OCI-LY3 (cell line): ENCODE measurements at regions not wholly inside any gene's neighbourhood (a gene's known extent, or its start where the extent isn't known, plus 50 kb on each side); places are given as distances from the start of the nearest gene placed in this dataset.

Experiments used
- H2AFZ ChIP-seq: fragments of 200-600, 300-600 bp; shearing (Covaris generic); 2 replicates; pipeline ENCODE4 v1.6.0; 2014; ENCODE audit warnings: antibody characterized with exemption, low read depth, low read length
- H3K27ac ChIP-seq: fragments of 200-600, 300-600 bp; sonication (generic); 2 replicates; pipeline ENCODE4 v1.5.1; 2014; ENCODE audit warnings: mild to moderate bottlenecking, low read length, moderate library complexity, mixed read lengths
- H3K27me3 ChIP-seq: fragments of 200-600, 300-600 bp; sonication (generic); 2 replicates; pipeline ENCODE4 v1.6.1; 2014; ENCODE audit warnings: low read depth, low read length, mixed read lengths
- H3K36me3 ChIP-seq: fragments of 200-600, 300-600 bp; sonication (generic); replicated peaks from 2 replicates; pipeline ENCODE3; 2014; ENCODE audit warnings: low read depth, low read length, mixed read lengths
- H3K4me1 ChIP-seq: fragments of 300-600, 200-600 bp; sonication (generic); 2 replicates; pipeline ENCODE4 v1.6.1; 2014; ENCODE audit warnings: low read length, mixed read lengths
- H3K4me2 ChIP-seq: fragments of 200-600, 300-600 bp; sonication (generic); 2 replicates; pipeline ENCODE4 v1.6.1; 2014; ENCODE audit warnings: low read length, mixed read lengths
- H3K4me3 ChIP-seq: fragments of 300-600, 200-600 bp; sonication (generic); 2 replicates; pipeline ENCODE4 v1.5.1; 2014; ENCODE audit warnings: antibody characterized with exemption, mild to moderate bottlenecking, low read length, moderate library complexity
- H3K79me2 ChIP-seq: fragments of 300-600, 200-600 bp; shearing (Covaris generic); 2 replicates; pipeline ENCODE4 v1.6.1; 2014; ENCODE audit warnings: mild to moderate bottlenecking, low read length, mixed read lengths
- H3K9ac ChIP-seq: fragments of 300-600, 200-600 bp; shearing (Covaris generic); 2 replicates; pipeline ENCODE4 v1.6.0; 2014; ENCODE audit warnings: mild to moderate bottlenecking, low read length, moderate library complexity
- H3K9me3 ChIP-seq: fragments of 200-600, 300-600 bp; shearing (Covaris generic); 2 replicates; pipeline ENCODE4 v1.6.1; 2014; ENCODE audit warnings: low read length, mixed read lengths; ENCODE audit not compliant: insufficient read depth
- H4K20me1 ChIP-seq: fragments of 200-600, 300-600 bp; sonication (generic); 2 replicates; pipeline ENCODE4 v1.6.1; 2016; ENCODE audit warnings: low read length, mixed read lengths; ENCODE audit not compliant: insufficient read depth
- EZH2phosphoT487 ChIP-seq: fragments of 200-600 bp; shearing (Covaris generic); IDR thresholded peaks from 2 replicates; pipeline ENCODE4 v1.6.1; 2018; ENCODE audit warnings: antibody characterized with exemption, mixed run types, low read depth
- TF ChIP-seq, protein P1 (sequence below): fragments of 200-600, 300-600 bp; sonication (generic); IDR thresholded peaks from 2 replicates; pipeline ENCODE4 v1.5.1; 2014; ENCODE audit warnings: antibody characterized with exemption, low read length, low read depth

DNA sequence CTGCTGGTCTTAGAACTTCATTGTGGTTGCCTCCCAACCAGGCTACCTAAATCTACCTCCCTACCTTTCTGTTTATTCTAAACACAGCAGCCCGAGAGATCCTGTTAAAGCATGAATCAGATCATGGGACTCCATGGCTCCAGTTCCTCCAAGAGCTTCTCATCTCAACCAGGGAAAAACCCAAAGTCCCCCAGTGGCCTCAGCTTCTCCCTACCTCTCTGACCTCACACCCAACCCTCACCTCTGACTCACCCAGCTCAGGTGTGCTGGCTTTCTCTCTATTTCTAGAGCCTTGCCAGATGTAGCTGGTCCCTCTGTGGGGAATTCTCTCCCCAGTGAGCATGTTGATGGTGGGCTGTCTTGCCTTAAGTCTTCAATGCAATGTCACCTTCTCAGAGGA lies 93.8 kb upstream of the COPS8 start:
- no peak for TF ChIP-seq EZH2phosphoT487
- TF ChIP-seq, protein P1, sequence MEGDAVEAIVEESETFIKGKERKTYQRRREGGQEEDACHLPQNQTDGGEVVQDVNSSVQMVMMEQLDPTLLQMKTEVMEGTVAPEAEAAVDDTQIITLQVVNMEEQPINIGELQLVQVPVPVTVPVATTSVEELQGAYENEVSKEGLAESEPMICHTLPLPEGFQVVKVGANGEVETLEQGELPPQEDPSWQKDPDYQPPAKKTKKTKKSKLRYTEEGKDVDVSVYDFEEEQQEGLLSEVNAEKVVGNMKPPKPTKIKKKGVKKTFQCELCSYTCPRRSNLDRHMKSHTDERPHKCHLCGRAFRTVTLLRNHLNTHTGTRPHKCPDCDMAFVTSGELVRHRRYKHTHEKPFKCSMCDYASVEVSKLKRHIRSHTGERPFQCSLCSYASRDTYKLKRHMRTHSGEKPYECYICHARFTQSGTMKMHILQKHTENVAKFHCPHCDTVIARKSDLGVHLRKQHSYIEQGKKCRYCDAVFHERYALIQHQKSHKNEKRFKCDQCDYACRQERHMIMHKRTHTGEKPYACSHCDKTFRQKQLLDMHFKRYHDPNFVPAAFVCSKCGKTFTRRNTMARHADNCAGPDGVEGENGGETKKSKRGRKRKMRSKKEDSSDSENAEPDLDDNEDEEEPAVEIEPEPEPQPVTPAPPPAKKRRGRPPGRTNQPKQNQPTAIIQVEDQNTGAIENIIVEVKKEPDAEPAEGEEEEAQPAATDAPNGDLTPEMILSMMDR, result no peak
- no peaks in the 10 kb centered on the region for H3K4me1 ChIP-seq
- H3K36me3 ChIP-seq, result no peaks in the 10 kb centered on the region
- H3K27ac ChIP-seq, result no peak overlapping the region
- no peak overlapping the region for H3K4me2 ChIP-seq
- H3K79me2 ChIP-seq, result no peaks in the 10 kb centered on the region
- H3K9me3 ChIP-seq, result no peaks in the 10 kb centered on the region
- H3K4me3 ChIP-seq, result no peak overlapping the region
- H3K27me3 ChIP-seq, result 0 out of 2 replicates have a peak, but pooled peaks cover 7% of the 10 kb centered on the region
- H3K9ac ChIP-seq, result no peak overlapping the region
- H4K20me1 ChIP-seq, result no peaks in the 10 kb centered on the region
- H2AFZ ChIP-seq, result no peak overlapping the region

DNA sequence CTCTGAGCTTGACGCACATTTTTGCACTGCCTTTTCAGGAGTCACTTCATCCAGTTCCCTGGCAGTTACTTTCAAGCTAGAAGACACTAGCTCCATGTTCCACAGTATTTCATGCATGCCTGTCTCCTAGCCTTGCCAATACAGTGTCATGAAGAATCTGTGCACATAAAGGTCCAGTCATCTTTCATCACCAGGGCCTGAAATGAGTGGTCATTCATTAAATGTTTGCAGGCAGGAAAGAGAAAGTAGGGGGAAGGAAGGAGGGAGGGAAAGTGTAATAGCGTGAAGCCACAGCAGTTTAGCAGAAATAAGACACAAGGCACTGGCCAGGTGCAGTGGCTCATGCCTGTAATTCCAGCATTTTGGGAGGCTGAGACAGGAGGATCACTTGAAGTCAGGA lies 92.4 kb upstream of the COPS8 start:
- no peaks in the 10 kb centered on the region for H3K9me3 ChIP-seq
- no peaks in the 10 kb centered on the region for H3K4me1 ChIP-seq
- no peaks in the 10 kb centered on the region for H4K20me1 ChIP-seq
- H3K4me3 ChIP-seq, result no peak overlapping the region
- H3K9ac ChIP-seq, result no peak overlapping the region
- no peak overlapping the region for H2AFZ ChIP-seq
- H3K27me3 ChIP-seq, result 0 out of 2 replicates have a peak, but pooled peaks cover 7% of the 10 kb centered on the region
- no peaks in the 10 kb centered on the region for H3K36me3 ChIP-seq
- no peak overlapping the region for H3K27ac ChIP-seq
- no peaks in the 10 kb centered on the region for H3K79me2 ChIP-seq
- H3K4me2 ChIP-seq, result no peak overlapping the region
- no peak for TF ChIP-seq EZH2phosphoT487
- TF ChIP-seq, protein P1, result no peak

DNA sequence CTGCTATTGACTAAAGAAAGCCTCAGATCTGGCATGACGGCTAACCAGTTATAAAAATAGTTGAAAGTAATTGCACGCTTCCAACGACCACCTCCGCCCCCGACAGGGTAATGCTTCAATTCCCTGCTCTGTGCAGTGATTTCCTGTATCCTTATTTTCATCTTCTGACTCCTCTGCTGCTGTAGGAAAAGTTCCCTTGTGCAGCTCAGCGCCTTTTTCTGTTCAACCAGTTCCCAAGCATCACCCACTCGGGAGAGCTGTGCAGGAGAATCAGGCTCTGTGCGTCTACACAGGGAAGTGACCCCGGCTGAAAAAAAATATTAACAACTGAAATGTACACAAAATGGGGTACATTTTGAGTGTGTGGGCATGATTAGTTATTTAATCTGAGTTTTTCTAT lies 91.3 kb upstream of the COPS8 start:
- Histone ChIP-seq H3K79me2 (no peaks in the 10 kb centered on the region), H4K20me1 (no peaks in the 10 kb centered on the region), H3K9ac (no peak overlapping the region), H3K9me3 (no peaks in the 10 kb centered on the region), H3K4me3 (no peak overlapping the region), H3K27ac (no peak overlapping the region), H3K27me3 (0 out of 2 replicates have a peak, but pooled peaks cover 7% of the 10 kb centered on the region), H3K36me3 (no peaks in the 10 kb centered on the region), H3K4me2 (no peak overlapping the region), H2AFZ (no peak overlapping the region), H3K4me1 (no peaks in the 10 kb centered on the region)
- TF ChIP-seq EZH2phosphoT487, result no peak
- TF ChIP-seq, protein P1, result no peak

DNA sequence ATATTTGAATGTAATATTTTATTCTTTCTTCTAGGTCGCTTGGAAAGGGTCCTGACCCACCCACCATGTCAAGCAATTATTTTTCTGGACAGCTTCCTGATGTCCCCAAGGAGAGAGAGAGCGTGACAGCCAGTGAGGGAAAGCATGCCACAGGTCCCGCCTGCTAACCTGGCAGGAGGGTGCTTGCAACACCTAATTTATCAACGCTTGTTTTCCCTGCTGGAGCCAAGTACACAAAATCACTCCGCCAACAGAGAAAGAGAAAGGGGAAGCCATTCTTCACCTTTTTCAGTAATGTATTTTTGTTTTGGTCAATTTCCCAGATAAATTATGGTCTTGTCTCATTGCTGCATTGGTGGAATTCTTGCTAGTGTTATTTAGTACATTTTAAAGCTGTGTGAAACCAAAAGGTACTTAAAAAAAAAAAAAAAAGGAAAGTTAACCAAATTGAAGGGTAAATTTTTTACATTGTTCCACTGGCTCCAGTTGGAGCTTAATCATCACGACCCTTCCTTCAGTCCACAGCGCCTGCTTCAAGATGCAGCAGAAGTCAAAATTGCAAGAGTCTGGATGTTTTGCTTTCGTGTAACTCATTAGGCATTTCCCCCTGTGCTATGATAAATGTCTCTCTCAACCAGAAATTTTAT lies 88.5 kb upstream of the COPS8 start:
- no peaks in the 10 kb centered on the region for H3K36me3 ChIP-seq
- no peaks in the 10 kb centered on the region for H4K20me1 ChIP-seq
- H3K4me3 ChIP-seq, result no peak overlapping the region
- no peak overlapping the region for H3K9ac ChIP-seq
- H3K4me1 ChIP-seq, result no peaks in the 10 kb centered on the region
- no peak for TF ChIP-seq EZH2phosphoT487
- TF ChIP-seq, protein P1, result no peak
- H2AFZ ChIP-seq, result no peak overlapping the region
- H3K4me2 ChIP-seq, result no peak overlapping the region
- no peak overlapping the region for H3K27ac ChIP-seq
- H3K79me2 ChIP-seq, result no peaks in the 10 kb centered on the region
- H3K9me3 ChIP-seq, result no peaks in the 10 kb centered on the region
- 0 out of 2 replicates have a peak, but pooled peaks cover 4% of the 10 kb centered on the region for H3K27me3 ChIP-seq
